Right lobe of liver (tissue), 4 donors: ENCODE measurements at regions not wholly inside any gene's neighbourhood (a gene's known extent, or its start where the extent isn't known, plus 50 kb on each side); places are given as distances from the start of the nearest gene placed in this dataset.

Experiments used
- POLR2A ChIP-seq: fragments of 450-650 bp; IDR thresholded peaks from one replicate; pipeline ENCODE4 v1.6.1; 2017; ENCODE audit warnings: antibody characterized with exemption, mild to moderate bottlenecking
- TF ChIP-seq, protein P1 (sequence below), 4 donors: fragments of 200-600 bp in 3 of 4; fragments of 450-650 bp in 1 of 4; IDR thresholded peaks; one replicate each; pipeline versions ENCODE4 v1.5.1 to v1.8.0; 2016 to 2022; ENCODE audit warnings: antibody characterized with exemption in 4 of 4, mild to moderate bottlenecking in 2 of 4
- donor health status: DM: no; HTN: no; CAD: no.
- donor health status: DM: no; HTN: no; CAD: no.
- donor health status: DM: no; HTN: yes; CAD: no.

GRCh38 chr2:78245394-78246135 is 723.4 kb upstream of the LRRTM4 start:
- TF ChIP-seq, protein P1, sequence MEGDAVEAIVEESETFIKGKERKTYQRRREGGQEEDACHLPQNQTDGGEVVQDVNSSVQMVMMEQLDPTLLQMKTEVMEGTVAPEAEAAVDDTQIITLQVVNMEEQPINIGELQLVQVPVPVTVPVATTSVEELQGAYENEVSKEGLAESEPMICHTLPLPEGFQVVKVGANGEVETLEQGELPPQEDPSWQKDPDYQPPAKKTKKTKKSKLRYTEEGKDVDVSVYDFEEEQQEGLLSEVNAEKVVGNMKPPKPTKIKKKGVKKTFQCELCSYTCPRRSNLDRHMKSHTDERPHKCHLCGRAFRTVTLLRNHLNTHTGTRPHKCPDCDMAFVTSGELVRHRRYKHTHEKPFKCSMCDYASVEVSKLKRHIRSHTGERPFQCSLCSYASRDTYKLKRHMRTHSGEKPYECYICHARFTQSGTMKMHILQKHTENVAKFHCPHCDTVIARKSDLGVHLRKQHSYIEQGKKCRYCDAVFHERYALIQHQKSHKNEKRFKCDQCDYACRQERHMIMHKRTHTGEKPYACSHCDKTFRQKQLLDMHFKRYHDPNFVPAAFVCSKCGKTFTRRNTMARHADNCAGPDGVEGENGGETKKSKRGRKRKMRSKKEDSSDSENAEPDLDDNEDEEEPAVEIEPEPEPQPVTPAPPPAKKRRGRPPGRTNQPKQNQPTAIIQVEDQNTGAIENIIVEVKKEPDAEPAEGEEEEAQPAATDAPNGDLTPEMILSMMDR (IDR thresholded peaks at IDR 0.05), result no peak
- no peak for TF ChIP-seq POLR2A
